IgD-negative memory B cell (primary cell): ENCODE measurements at regions not wholly inside any gene's neighbourhood (a gene's known extent, or its start where the extent isn't known, plus 50 kb on each side); places are given as distances from the start of the nearest gene placed in this dataset.

Experiments
- H3K27ac Mint-ChIP-seq, 3 donors: one replicate each; pipeline ENCODE4 v1.8.0; 2020 to 2022; ENCODE audit warnings: mild to moderate bottlenecking in 3 of 3, mixed read lengths in 3 of 3, moderate library complexity in 1 of 3
- H3K27me3 Mint-ChIP-seq: one replicate; pipeline ENCODE4 v1.8.0; 2021; ENCODE audit warnings: mixed read lengths
- H3K36me3 Mint-ChIP-seq: one replicate; pipeline ENCODE4 v1.8.0; 2020; ENCODE audit warnings: mild to moderate bottlenecking, mixed read lengths
- H3K4me1 Mint-ChIP-seq, 3 donors: one replicate each; pipeline ENCODE4 v1.8.0; 2020 to 2022; ENCODE audit warnings: mixed read lengths in 3 of 3, mild to moderate bottlenecking in 1 of 3
- H3K4me3 Mint-ChIP-seq, 4 donors: one replicate each; pipeline ENCODE4 v1.8.0; 2020 to 2022; ENCODE audit warnings: mild to moderate bottlenecking in 4 of 4, mixed read lengths in 4 of 4, moderate library complexity in 3 of 4
- H3K9me3 Mint-ChIP-seq, 3 donors: one replicate each; pipeline ENCODE4 v1.8.0; 2020 to 2021; ENCODE audit warnings: mixed read lengths in 3 of 3, mild to moderate bottlenecking in 1 of 3

DNA sequence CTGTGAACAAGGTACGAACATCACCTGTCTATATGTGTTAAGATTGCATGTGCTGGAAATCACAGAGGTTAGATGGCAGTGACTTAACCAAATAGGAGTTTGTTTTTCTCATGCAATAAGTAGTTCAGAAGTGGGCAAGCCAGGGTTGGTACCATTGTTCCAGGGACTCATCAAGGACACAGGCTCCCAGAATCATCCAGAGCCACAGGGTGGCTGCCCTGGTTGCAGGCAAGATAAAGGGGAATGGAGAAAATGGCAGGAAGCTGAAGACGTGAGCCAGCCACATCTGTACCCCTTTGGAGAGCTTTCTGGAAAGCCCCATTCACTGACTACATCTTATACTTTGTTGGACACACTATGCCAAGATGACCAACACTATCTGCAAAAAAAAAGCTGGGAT lies 126.0 kb upstream of the IL12B start:
- Mint-ChIP-seq H3K36me3 (peaks cover 7% of the 10 kb centered on the region), H3K27me3 (peaks cover 9% of the 10 kb centered on the region), H3K4me3 (no peak overlapping the region), H3K4me1 (peaks cover 38 to 52% (median 46%) of the 10 kb centered on the region in 3 donors), H3K27ac (no peak overlapping the region), H3K9me3 (no peaks in the 10 kb centered on the region)

DNA sequence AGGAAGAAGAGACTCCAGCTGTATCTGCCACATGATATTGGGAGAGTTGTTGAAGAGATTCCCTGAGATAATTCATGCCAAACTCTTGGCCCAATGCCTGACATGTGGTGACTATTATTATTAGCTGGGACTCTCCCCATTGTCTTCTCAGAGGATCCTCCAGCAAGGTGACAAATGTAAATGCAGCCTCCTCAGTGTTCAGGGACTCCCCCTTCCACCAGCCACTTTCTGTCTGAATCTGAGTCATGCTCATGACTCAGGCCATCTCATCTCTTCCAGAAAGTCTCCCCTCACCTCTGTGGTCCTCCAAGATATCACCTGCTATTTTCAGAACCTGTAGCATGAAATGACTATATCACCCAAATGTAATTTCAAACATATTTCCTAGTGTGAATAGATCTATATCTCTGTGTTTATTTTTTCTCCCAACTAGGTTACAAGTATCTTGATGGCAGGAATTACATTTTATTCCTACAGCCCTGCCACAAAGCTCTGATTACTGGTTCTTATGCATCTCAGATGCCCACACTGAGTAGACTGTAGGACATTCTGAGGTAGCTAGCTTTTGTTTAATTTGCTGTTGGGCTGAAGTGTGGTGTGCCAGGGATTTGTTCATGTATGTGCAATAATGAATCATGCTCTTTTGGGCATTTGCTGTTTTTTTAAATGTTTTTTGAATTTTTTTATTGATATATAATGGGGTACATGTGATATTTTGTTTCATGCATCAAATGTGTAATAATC lies 126.6 kb upstream of the IL12B start:
- Mint-ChIP-seq H3K36me3 (peaks cover 7% of the 10 kb centered on the region), H3K4me3 (no peak overlapping the region), H3K27ac (peak overlapping the region in 1 of 3 donors; percentile 11), H3K9me3 (no peaks in the 10 kb centered on the region), H3K27me3 (peaks cover 9% of the 10 kb centered on the region), H3K4me1 (peaks cover 38 to 52% (median 45%) of the 10 kb centered on the region in 3 donors)

DNA sequence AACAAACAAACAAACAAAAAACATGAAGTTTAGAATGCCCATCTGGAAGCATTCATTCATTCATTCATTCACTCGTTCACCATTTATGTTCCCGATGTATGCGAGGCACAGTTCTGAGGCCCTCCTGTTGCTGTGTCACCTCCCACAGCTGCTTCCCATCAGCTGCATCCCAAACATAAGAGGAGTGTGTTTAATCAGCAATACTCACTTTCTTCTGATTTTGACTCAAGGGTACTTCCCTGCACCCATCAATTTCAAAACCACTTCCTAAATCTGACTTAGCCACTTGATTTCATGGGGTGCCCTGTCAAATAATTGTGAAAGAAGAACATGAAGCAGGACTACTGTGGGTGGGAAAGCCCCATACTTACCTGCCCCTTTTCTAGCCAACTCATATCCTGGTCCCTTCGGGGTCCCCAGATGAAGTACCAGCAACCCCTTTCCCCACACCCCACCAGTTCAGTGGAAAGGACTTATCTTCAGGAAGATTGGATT lies 128.0 kb upstream of the IL12B start:
- Mint-ChIP-seq H3K4me1 (peaks cover 28 to 44% (median 36%) of the 10 kb centered on the region in 3 donors), H3K27me3 (peaks cover 7% of the 10 kb centered on the region), H3K36me3 (no peaks in the 10 kb centered on the region), H3K4me3 (peak overlapping the region in 2 of 4 donors; percentile 83 to 88), H3K9me3 (no peaks in the 10 kb centered on the region), H3K27ac (peak overlapping the region; percentile 8 to 84 (median 62))

DNA sequence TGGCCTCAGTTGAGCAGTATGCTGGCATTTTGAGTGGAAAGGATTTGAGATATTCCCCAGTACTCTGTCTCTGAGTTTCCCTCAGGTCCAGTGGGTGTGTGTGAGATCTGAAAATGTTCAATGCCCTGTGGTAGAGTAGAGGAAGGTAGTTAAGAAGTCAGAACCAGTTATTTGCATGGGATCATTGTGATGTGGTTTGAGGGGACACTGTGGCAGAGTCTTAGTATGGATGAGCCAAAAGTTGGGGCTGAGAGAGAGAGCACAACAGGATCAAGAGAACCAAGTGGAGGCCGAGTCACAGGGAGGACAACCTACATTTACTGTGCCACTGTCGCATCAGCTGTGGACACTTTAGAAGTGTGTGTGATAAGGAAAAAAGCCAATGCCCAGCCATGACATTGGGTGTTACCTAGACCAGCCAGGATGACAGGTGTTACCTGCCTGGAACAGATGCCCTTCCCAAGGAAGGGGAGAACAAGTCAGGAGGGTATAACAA lies 128.9 kb upstream of the IL12B start:
- no peaks in the 10 kb centered on the region for H3K36me3 Mint-ChIP-seq
- no peak overlapping the region for H3K27ac Mint-ChIP-seq
- H3K9me3 Mint-ChIP-seq = no peaks in the 10 kb centered on the region
- peaks cover 7% of the 10 kb centered on the region for H3K27me3 Mint-ChIP-seq
- H3K4me3 Mint-ChIP-seq = peak overlapping the region in 2 of 4 donors; percentile 83 to 88
- peaks cover 23 to 40% (median 32%) of the 10 kb centered on the region in 3 donors for H3K4me1 Mint-ChIP-seq

DNA sequence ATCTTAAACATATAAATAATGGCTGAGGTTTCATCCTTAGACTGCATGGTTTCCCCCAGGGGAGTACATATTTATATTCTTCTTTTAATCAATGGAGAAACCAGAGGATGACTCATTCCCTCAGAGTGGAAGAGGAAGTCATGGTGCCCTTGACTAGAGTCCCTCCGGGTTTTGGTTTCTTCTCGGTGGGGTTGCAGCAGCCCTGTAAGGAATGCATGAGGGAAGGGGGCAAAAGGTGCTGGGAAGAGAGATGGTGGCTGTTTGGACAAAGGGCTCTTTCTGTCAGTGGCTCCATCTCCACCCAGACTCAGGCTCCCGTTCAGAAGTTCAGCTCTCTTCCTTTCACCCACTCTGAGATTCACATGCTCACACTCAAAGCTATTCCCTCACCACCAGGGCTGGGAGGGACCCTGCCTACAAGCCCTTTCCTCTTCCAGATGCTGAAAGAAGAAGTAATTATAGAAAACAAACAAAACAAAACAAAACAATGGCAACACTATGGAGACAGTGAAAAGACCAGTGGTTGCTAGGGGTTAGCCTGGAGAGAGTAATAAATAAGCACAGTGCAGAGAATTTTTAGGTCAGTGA lies 129.8 kb upstream of the IL12B start:
- Mint-ChIP-seq H3K27me3 (peaks cover 7% of the 10 kb centered on the region), H3K4me3 (peak overlapping the region in 2 of 4 donors; percentile 41 to 70), H3K4me1 (peaks cover 23 to 40% (median 30%) of the 10 kb centered on the region in 3 donors)

DNA sequence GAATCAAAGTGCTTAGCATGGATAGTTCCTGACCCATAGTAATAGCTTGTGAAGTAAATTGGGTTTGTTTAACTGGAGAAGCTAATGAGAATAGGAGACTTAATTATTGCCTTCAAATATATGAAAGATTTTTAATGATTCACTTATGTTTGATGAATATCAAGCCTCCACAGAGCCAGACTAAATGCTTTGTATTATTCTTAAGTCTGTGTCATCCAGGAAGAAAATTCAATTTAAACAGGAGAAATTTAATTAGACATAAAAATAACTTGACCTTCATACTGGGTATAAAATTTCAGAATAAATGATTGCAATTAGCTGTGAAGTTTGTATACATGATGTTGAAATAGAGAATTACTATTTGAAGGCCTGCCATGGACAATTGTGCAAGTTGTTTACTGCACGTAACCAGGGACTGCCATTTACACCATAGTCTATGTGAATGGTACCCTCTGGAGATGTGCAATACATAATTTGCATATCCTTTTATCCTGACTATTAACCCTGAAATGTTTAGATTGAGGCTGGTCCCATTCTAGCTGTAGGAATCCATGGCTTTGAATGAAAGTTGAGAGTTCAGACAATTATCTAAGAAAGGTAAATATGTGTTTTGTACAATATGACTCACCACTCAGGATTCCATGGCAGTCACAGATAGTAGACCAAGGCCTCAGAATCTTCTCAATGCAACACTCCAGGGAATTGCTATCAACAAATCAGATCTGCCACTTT lies 133.5 kb upstream of the IL12B start:
- Mint-ChIP-seq H3K4me3 (no peak overlapping the region), H3K9me3 (no peaks in the 10 kb centered on the region)

More for the DNA sequence above, 129.8 kb upstream of the IL12B start:
- Mint-ChIP-seq H3K36me3 (no peaks in the 10 kb centered on the region), H3K27ac (peak overlapping the region in 1 of 3 donors; percentile 19), H3K9me3 (no peaks in the 10 kb centered on the region)

DNA sequence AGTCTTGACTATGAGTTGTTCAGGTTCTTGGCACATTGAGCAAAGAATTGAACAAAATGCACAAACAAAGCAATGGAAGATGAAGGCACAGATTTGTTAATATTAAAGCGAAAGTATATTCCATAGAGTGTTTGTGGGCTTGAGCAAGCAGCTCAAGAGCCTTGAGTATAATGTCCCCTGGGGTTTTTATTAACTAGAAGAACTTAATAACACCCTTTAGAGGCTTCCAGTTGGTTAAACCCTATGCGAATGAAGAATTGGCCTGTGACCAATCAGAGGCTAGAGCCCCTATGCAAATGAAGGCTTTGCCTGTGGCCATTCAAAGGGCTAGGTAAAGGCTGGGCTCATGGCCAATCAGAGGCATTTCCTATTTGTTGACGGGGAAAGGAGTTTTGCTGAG lies 135.3 kb upstream of the IL12B start:
- Mint-ChIP-seq H3K9me3 (no peaks in the 10 kb centered on the region), H3K27ac (no peak overlapping the region), H3K36me3 (no peaks in the 10 kb centered on the region), H3K27me3 (no peaks in the 10 kb centered on the region), H3K4me3 (no peak overlapping the region), H3K4me1 (peaks cover 9 to 16% (median 15%) of the 10 kb centered on the region in 3 donors)

More for the DNA sequence above, 133.5 kb upstream of the IL12B start:
- peaks cover 14 to 19% (median 14%) of the 10 kb centered on the region in 3 donors for H3K4me1 Mint-ChIP-seq
- H3K27me3 Mint-ChIP-seq = peaks cover 5% of the 10 kb centered on the region
- no peaks in the 10 kb centered on the region for H3K36me3 Mint-ChIP-seq
- no peak overlapping the region for H3K27ac Mint-ChIP-seq

DNA sequence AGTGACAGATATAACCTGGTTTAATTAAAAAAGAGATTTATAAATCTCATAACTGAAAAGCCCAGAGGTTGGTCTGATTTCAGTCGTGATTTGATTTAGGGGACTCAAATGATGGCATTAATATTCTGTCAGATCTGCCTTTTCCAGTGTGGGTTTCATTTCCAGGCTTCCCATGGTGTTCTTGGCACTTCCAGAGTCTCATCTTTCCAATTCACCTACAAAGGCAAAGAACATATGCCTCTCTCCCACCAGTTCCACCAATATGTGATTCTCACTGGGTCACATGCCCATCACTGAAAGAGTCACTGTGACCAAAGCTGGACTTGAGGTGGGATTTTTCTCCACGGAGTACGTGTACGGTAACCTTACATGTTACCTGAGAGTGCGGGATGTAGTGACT lies 137.4 kb upstream of the IL12B start:
- Mint-ChIP-seq H3K9me3 (no peaks in the 10 kb centered on the region), H3K4me3 (peak overlapping the region in 1 of 4 donors; percentile 17)

DNA sequence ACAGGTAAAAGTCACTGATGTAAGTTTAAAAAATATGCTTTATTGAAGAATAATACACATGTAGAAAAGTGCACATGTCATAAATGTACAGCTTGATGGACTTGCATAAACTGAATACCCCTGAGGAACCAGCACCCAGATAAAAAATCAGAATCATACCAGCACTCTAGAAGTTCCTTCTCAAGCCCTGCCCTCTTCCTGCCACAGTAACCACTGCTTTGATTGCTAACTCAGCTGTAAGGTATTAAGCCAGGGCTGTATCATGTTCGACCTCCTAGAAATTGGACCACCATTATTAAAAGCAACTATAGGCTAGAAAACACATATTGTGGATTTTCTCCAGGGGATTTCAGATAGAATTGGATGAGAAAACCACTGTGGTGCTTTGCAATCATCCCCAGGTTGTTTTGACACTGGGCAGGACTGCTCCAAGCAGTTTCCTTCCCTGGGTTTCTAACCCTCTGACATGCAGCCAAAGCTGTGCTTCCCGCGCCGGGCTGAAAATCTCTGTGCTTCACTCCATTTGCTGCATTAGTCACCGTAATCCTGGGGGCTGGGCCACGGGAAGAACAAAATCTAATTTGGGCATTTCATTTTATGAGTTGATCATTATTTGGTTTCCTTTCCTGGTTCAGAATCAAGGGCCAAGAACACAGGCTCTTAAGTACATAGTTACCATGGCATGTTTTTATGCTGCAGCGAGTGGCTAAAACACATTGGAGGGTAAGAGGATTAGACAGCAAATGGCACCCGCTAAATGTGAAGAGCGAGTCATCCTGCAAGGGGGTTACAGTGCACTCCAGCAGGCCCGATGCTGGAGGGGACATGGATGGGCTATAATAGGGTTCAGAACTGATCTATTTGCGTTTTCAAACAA lies 139.4 kb upstream of the IL12B start:
- peaks cover 2 to 12% (median 3%) of the 10 kb centered on the region in 3 donors for H3K9me3 Mint-ChIP-seq

More for the DNA sequence above, 137.4 kb upstream of the IL12B start:
- Mint-ChIP-seq H3K27me3 (no peaks in the 10 kb centered on the region), H3K36me3 (no peaks in the 10 kb centered on the region), H3K27ac (peak overlapping the region in 1 of 3 donors; percentile 7), H3K4me1 (peaks cover 11 to 16% (median 15%) of the 10 kb centered on the region in 3 donors)

DNA sequence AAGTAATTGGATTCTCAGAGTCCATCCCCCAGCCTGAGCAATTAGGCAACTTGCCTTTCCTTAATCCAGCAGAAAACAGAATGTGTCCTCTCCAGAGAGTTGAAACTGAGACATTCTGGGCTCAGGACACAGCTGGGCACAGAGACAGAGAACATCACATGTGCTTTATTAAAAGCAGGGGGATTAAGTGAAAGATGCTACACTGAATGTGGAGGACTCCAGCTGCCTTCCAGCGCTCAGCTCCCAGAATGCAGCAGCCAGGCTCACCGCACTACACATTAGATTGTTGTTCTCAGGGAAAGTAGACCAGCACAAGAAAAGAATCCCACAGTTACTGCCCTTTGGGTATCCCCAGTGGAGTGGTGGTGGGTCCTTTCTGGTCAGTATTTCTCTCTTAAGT lies 141.6 kb upstream of the IL12B start:
- Mint-ChIP-seq H3K27ac (no peak overlapping the region), H3K36me3 (peaks cover 9% of the 10 kb centered on the region), H3K9me3 (peaks cover 6 to 22% (median 12%) of the 10 kb centered on the region in 3 donors), H3K4me3 (no peak overlapping the region), H3K27me3 (no peaks in the 10 kb centered on the region), H3K4me1 (peaks cover 12 to 16% (median 15%) of the 10 kb centered on the region in 3 donors)

More for the DNA sequence above, 139.4 kb upstream of the IL12B start:
- Mint-ChIP-seq H3K27ac (no peak overlapping the region), H3K36me3 (peaks cover 3% of the 10 kb centered on the region), H3K4me3 (no peak overlapping the region), H3K4me1 (peaks cover 12 to 16% (median 15%) of the 10 kb centered on the region in 3 donors), H3K27me3 (no peaks in the 10 kb centered on the region)

DNA sequence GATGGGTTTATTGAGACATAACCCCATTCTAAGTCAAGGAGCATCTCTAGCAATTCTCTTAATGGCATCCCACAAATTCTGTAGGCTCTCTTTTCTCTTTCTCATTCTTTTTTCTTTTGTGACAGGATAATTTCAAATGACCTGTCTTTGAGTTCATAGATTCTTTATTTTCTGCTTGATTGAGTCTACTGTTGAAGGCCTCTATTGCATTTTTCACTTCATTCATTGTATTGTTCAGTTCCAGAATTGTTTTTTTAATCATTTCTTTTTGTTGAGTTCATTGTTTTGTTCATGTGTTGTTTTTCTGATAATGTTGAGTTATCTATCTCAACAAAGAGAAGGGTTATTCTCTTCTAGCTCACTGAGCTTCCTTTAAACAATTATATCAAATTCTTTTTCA lies 144.7 kb upstream of the IL12B start:
- Mint-ChIP-seq H3K27me3 (no peaks in the 10 kb centered on the region), H3K4me1 (peaks cover 10 to 15% (median 10%) of the 10 kb centered on the region in 3 donors), H3K36me3 (peaks cover 15% of the 10 kb centered on the region), H3K4me3 (no peak overlapping the region), H3K9me3 (peaks cover 6 to 22% (median 12%) of the 10 kb centered on the region in 3 donors), H3K27ac (no peak overlapping the region)

DNA sequence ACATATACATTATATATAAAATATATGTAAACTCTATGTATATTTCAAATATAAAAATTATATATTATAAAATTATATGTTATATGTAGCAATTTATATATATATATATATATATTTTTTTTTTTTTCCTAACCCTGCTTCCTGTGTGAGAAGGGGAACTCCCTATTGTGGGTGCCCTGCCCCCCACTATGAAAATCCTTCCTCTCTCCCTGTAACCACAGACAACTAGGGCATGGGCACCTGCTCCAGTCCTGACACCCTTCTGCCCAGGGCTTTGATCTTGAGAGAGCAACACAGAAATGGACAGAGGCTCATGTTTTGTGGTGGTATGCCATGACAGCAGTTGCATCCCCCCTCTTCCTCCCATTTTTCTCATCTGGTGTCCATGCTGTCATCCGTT lies 148.7 kb upstream of the IL12B start:
- Mint-ChIP-seq H3K4me1 (peaks cover 10 to 16% (median 10%) of the 10 kb centered on the region in 3 donors), H3K27me3 (no peaks in the 10 kb centered on the region), H3K27ac (no peak overlapping the region), H3K4me3 (peak overlapping the region in 2 of 4 donors; percentile 67 to 76), H3K9me3 (peaks cover 5 to 17% (median 10%) of the 10 kb centered on the region in 3 donors), H3K36me3 (peaks cover 15% of the 10 kb centered on the region)

DNA sequence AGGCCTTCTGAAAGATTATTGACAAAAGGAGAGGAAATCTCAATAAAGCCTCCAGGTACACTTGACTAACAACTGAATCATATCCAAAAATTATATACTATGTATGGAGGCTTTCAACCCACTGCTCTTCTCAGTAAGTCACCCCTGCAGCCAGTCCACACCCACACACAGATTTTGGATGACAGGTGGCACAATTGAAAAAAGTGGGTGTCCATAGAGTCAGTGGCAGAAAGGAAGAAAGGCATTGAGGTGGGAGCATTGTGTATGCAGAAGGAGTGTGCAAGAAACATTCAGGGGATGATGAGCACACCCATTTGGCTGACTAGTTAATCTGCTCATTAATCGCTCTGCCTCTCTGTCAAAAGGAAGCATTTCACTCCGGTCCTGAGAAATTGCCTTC lies 150.6 kb upstream of the IL12B start:
- Mint-ChIP-seq H3K36me3 (peaks cover 15% of the 10 kb centered on the region), H3K4me3 (no peak overlapping the region), H3K27ac (no peak overlapping the region), H3K27me3 (no peaks in the 10 kb centered on the region), H3K9me3 (peaks cover under 1 to 6% (median 1%) of the 10 kb centered on the region in 3 donors), H3K4me1 (peaks cover 10 to 16% (median 10%) of the 10 kb centered on the region in 3 donors)

DNA sequence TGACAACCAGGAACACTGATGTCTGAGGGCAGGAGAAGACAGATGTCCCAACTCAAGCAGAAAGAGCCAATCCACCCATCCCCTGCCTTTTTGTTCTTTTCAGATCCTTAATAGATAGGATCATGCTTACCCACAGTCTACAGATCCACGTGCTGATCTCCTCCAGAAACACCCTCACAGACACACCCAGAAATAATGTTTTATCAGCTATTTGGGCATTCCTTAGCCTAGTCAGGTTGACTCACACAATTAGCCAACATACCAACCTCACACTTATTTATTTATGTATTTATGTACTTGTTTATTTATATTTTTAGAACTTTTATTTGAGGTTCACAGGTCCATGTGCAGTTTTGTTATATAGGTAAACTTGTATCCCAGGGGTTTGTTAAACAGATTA lies 151.5 kb upstream of the IL12B start:
- no peaks in the 10 kb centered on the region for H3K9me3 Mint-ChIP-seq
- H3K4me1 Mint-ChIP-seq = peaks cover 10 to 16% (median 10%) of the 10 kb centered on the region in 3 donors
- H3K27me3 Mint-ChIP-seq = no peaks in the 10 kb centered on the region
- no peak overlapping the region for H3K27ac Mint-ChIP-seq
- H3K4me3 Mint-ChIP-seq = no peak overlapping the region
- peaks cover 12% of the 10 kb centered on the region for H3K36me3 Mint-ChIP-seq
